Liver (tissue), 8 donors: ENCODE measurements at regions not wholly inside any gene's neighbourhood (a gene's known extent, or its start where the extent isn't known, plus 50 kb on each side); places are given as distances from the start of the nearest gene placed in this dataset.

Experiments used
- DNase-seq: peaks from one replicate; pipeline ENCODE4 v3.0.0-alpha.2; 2017; ENCODE audit warnings: low spot score
- H3K27ac ChIP-seq, 2 donors: one replicate each; pipeline ENCODE4 v1.7.0; 2013; ENCODE audit warnings: inconsistent platforms in 2 of 2, low read length in 2 of 2, control low read depth in 1 of 2, low read depth in 1 of 2, mild to moderate bottlenecking in 1 of 2
- H3K27me3 ChIP-seq, 4 donors: one replicate each; pipeline versions ENCODE4 v1.6.1 to v1.7.0; 2013; ENCODE audit warnings: low read length in 3 of 4, inconsistent platforms in 1 of 4, mild to moderate bottlenecking in 1 of 4, moderate library complexity in 1 of 4; ENCODE audit not compliant: control insufficient read depth in 4 of 4, insufficient read depth in 4 of 4
- H3K36me3 ChIP-seq, 4 donors: one replicate each; pipeline versions ENCODE4 v1.6.1 to v1.7.0; 2013; ENCODE audit warnings: low read length in 3 of 4, mild to moderate bottlenecking in 3 of 4, low read depth in 1 of 4, moderate library complexity in 1 of 4; ENCODE audit not compliant: control insufficient read depth in 4 of 4, insufficient read depth in 3 of 4
- H3K4me1 ChIP-seq, 4 donors: one replicate each; pipeline versions ENCODE4 v1.6.1 to v1.7.0; 2013; ENCODE audit warnings: low read length in 3 of 4, mild to moderate bottlenecking in 3 of 4, moderate library complexity in 1 of 4; ENCODE audit not compliant: control insufficient read depth in 4 of 4, insufficient read depth in 4 of 4
- H3K4me3 ChIP-seq, 3 donors: one replicate each; pipeline versions ENCODE4 v1.6.1 to v1.7.0; 2013; ENCODE audit warnings: low read length in 3 of 3, control low read depth in 1 of 3, low read depth in 1 of 3, mild to moderate bottlenecking in 1 of 3
- H3K9ac ChIP-seq, 2 donors: one replicate each; pipeline ENCODE4 v1.7.0; 2013; ENCODE audit warnings: low read length in 2 of 2, mild to moderate bottlenecking in 2 of 2, moderate library complexity in 2 of 2, control low read depth in 1 of 2, low read depth in 1 of 2
- H3K9me3 ChIP-seq, 4 donors: one replicate each; pipeline versions ENCODE4 v1.6.1 to v1.7.0; 2013; ENCODE audit warnings: low read length in 3 of 4; ENCODE audit not compliant: control insufficient read depth in 4 of 4
- ATF3 ChIP-seq: IDR thresholded peaks from 2 replicates; pipeline ENCODE4 v1.6.1; 2016; ENCODE audit warnings: antibody characterized with exemption
- EGR1 ChIP-seq, 2 donors: IDR thresholded peaks; 2 replicates each; pipeline ENCODE4 v1.6.1; 2016 to 2018; ENCODE audit warnings: antibody characterized with exemption in 2 of 2, low read depth in 2 of 2
- FOXA1 ChIP-seq: IDR thresholded peaks from 2 replicates; pipeline ENCODE4 v1.6.1; 2016; ENCODE audit warnings: antibody characterized with exemption
- FOXA2 ChIP-seq: IDR thresholded peaks from 2 replicates; pipeline ENCODE4 v1.6.1; 2016; ENCODE audit warnings: antibody characterized with exemption
- GABPA ChIP-seq, 2 donors: IDR thresholded peaks in 1 of 2; conservative IDR thresholded peaks in 1 of 2; 2 replicates each; pipeline ENCODE4 v1.6.1; 2016; ENCODE audit warnings: antibody characterized with exemption in 2 of 2, mild to moderate bottlenecking in 1 of 2, moderate library complexity in 1 of 2
- HNF4A ChIP-seq, 2 donors: conservative IDR thresholded peaks; 2 replicates each; pipeline ENCODE4 v1.6.1; 2016; ENCODE audit warnings: antibody characterized with exemption in 2 of 2, mild to moderate bottlenecking in 2 of 2
- HNF4G ChIP-seq: IDR thresholded peaks from 2 replicates; pipeline ENCODE4 v1.6.1; 2016; ENCODE audit warnings: antibody characterized with exemption
- JUND ChIP-seq, 2 donors: IDR thresholded peaks; 2 replicates each; pipeline ENCODE4 v1.6.1; 2016; ENCODE audit warnings: antibody characterized with exemption in 2 of 2
- NR2F2 ChIP-seq: IDR thresholded peaks from 2 replicates; pipeline ENCODE4 v1.6.1; 2016; ENCODE audit warnings: antibody characterized with exemption
- RAD21 ChIP-seq, 2 donors: IDR thresholded peaks; 2 replicates each; pipeline ENCODE4 v1.6.1; 2016; ENCODE audit warnings: antibody characterized with exemption in 2 of 2, mild to moderate bottlenecking in 2 of 2
- RXRA ChIP-seq, 2 donors: IDR thresholded peaks; 2 replicates each; pipeline ENCODE4 v1.6.1; 2017 to 2018; ENCODE audit warnings: antibody characterized with exemption in 2 of 2, mild to moderate bottlenecking in 1 of 2
- TAF1 ChIP-seq: conservative IDR thresholded peaks from 2 replicates; pipeline ENCODE4 v1.6.1; 2016; ENCODE audit warnings: antibody characterized with exemption, mild to moderate bottlenecking
- YY1 ChIP-seq: IDR thresholded peaks from 2 replicates; pipeline ENCODE4 v1.6.1; 2016; ENCODE audit warnings: antibody characterized with exemption, mild to moderate bottlenecking
- WGBS: extraction: QIAGEN DNeasy Blood & Tissue Kit; methylation state at CpG from one replicate; pipeline ENCODE4 v1.1.7; 2013; 5-methylcytosine and 5-hydroxymethylcytosine counted together
- TF ChIP-seq, protein P1 (sequence below): IDR thresholded peaks from 2 replicates; pipeline ENCODE4 v1.6.1; 2016; ENCODE audit warnings: antibody characterized with exemption
- TF ChIP-seq, protein P2 (sequence below): IDR thresholded peaks from 2 replicates; pipeline ENCODE4 v1.6.1; 2016; ENCODE audit warnings: antibody characterized with exemption
- TF ChIP-seq, protein P3 (sequence below): IDR thresholded peaks from 2 replicates; pipeline ENCODE4 v1.6.1; 2016; ENCODE audit warnings: antibody characterized with exemption, mild to moderate bottlenecking
- TF ChIP-seq, protein P4 (sequence below): fragments of 150-350 bp; IDR thresholded peaks from 2 replicates; pipeline ENCODE4 v1.5.1; 2017; ENCODE audit warnings: improper control_type of control experiment, low read depth, low read length; ENCODE audit not compliant: missing input control
- donor health status: healthy.
- donor health status: healthy.
- donor health status: healthy.
- donor health status: healthy.
- donor health status: healthy.

GRCh38 chr13:72545030-72545719, 182.3 kb downstream of the MZT1 start:
- H3K9me3 ChIP-seq, result no peaks in the 10 kb centered on the region

GRCh38 chr13:72544042-72544441, 183.4 kb downstream of the MZT1 start:
- Histone ChIP-seq H3K27me3 (no peaks in the 10 kb centered on the region), H3K9ac (no peak overlapping the region), H3K9me3 (no peaks in the 10 kb centered on the region), H3K27ac (no peak overlapping the region), H3K4me1 (no peaks in the 10 kb centered on the region), H3K4me3 (no peak overlapping the region), H3K36me3 (no peaks in the 10 kb centered on the region)
- TF ChIP-seq YY1, result no peak
- 94% methylated on average over 2 of the region's 2 CpGs for WGBS
- DNase-seq, result no peak

More at GRCh38 chr13:72545030-72545719, 182.3 kb downstream of the MZT1 start:
- Histone ChIP-seq H3K36me3 (no peaks in the 10 kb centered on the region), H3K9ac (no peak overlapping the region), H3K27me3 (no peaks in the 10 kb centered on the region), H3K4me3 (no peak overlapping the region), H3K27ac (no peak overlapping the region), H3K4me1 (no peaks in the 10 kb centered on the region)
- 69% methylated on average over 4 of the region's 4 CpGs for WGBS
- no peak for DNase-seq
- TF ChIP-seq EGR1 (IDR thresholded peaks at IDR 0.05; ENCODE audit: low read depth in 2 of 2), result no peak
- no peak for TF ChIP-seq RAD21 (IDR thresholded peaks at IDR 0.05)
- TF ChIP-seq GABPA (IDR thresholded peaks at IDR 0.05 in 1 of 2, conservative IDR thresholded peaks at IDR 0.05 in 1 of 2), result no peak
- TF ChIP-seq HNF4A (conservative IDR thresholded peaks at IDR 0.05), result peak in 1 of 2 donors; percentile 31

DNA sequence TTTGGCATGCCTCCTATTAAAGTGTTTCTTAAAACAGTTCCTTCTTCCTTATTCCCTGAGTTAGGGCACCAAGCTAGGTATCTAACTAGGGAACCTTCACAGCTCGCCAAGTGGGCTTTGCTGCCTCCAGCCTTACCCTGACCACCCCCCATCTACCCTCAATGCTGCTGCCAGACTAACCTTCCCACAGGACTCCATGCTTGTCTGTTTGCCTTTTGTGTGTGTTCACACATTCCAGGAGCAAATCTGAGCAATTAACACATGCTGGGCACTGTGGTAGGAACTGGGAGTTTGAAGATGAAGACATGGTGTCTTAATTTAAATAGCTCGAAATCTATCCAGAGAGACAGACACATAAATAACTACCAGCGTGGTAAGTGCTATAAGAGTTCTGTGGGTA, 185.2 kb downstream of the MZT1 start:
- TF ChIP-seq HNF4A (conservative IDR thresholded peaks at IDR 0.05), result no peak
- TF ChIP-seq NR2F2, result no peak
- no peak for TF ChIP-seq ATF3
- TF ChIP-seq JUND (IDR thresholded peaks at IDR 0.05), result no peak
- TF ChIP-seq, protein P1, sequence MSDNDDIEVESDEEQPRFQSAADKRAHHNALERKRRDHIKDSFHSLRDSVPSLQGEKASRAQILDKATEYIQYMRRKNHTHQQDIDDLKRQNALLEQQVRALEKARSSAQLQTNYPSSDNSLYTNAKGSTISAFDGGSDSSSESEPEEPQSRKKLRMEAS, result no peak
- TF ChIP-seq, protein P2, sequence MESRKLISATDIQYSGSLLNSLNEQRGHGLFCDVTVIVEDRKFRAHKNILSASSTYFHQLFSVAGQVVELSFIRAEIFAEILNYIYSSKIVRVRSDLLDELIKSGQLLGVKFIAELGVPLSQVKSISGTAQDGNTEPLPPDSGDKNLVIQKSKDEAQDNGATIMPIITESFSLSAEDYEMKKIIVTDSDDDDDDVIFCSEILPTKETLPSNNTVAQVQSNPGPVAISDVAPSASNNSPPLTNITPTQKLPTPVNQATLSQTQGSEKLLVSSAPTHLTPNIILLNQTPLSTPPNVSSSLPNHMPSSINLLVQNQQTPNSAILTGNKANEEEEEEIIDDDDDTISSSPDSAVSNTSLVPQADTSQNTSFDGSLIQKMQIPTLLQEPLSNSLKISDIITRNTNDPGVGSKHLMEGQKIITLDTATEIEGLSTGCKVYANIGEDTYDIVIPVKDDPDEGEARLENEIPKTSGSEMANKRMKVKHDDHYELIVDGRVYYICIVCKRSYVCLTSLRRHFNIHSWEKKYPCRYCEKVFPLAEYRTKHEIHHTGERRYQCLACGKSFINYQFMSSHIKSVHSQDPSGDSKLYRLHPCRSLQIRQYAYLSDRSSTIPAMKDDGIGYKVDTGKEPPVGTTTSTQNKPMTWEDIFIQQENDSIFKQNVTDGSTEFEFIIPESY, result no peak
- TF ChIP-seq RXRA (IDR thresholded peaks at IDR 0.05), result no peak
- TF ChIP-seq GABPA (IDR thresholded peaks at IDR 0.05 in 1 of 2, conservative IDR thresholded peaks at IDR 0.05 in 1 of 2), result no peak
- TF ChIP-seq FOXA2, result no peak
- TF ChIP-seq, protein P3, sequence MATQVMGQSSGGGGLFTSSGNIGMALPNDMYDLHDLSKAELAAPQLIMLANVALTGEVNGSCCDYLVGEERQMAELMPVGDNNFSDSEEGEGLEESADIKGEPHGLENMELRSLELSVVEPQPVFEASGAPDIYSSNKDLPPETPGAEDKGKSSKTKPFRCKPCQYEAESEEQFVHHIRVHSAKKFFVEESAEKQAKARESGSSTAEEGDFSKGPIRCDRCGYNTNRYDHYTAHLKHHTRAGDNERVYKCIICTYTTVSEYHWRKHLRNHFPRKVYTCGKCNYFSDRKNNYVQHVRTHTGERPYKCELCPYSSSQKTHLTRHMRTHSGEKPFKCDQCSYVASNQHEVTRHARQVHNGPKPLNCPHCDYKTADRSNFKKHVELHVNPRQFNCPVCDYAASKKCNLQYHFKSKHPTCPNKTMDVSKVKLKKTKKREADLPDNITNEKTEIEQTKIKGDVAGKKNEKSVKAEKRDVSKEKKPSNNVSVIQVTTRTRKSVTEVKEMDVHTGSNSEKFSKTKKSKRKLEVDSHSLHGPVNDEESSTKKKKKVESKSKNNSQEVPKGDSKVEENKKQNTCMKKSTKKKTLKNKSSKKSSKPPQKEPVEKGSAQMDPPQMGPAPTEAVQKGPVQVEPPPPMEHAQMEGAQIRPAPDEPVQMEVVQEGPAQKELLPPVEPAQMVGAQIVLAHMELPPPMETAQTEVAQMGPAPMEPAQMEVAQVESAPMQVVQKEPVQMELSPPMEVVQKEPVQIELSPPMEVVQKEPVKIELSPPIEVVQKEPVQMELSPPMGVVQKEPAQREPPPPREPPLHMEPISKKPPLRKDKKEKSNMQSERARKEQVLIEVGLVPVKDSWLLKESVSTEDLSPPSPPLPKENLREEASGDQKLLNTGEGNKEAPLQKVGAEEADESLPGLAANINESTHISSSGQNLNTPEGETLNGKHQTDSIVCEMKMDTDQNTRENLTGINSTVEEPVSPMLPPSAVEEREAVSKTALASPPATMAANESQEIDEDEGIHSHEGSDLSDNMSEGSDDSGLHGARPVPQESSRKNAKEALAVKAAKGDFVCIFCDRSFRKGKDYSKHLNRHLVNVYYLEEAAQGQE, result no peak
- no peak for TF ChIP-seq YY1
- TF ChIP-seq, protein P4, sequence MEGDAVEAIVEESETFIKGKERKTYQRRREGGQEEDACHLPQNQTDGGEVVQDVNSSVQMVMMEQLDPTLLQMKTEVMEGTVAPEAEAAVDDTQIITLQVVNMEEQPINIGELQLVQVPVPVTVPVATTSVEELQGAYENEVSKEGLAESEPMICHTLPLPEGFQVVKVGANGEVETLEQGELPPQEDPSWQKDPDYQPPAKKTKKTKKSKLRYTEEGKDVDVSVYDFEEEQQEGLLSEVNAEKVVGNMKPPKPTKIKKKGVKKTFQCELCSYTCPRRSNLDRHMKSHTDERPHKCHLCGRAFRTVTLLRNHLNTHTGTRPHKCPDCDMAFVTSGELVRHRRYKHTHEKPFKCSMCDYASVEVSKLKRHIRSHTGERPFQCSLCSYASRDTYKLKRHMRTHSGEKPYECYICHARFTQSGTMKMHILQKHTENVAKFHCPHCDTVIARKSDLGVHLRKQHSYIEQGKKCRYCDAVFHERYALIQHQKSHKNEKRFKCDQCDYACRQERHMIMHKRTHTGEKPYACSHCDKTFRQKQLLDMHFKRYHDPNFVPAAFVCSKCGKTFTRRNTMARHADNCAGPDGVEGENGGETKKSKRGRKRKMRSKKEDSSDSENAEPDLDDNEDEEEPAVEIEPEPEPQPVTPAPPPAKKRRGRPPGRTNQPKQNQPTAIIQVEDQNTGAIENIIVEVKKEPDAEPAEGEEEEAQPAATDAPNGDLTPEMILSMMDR, result no peak
- TF ChIP-seq FOXA1, result no peak
- no peak for TF ChIP-seq HNF4G
- no peak for TF ChIP-seq RAD21 (IDR thresholded peaks at IDR 0.05)
- TF ChIP-seq TAF1, result no peak
- TF ChIP-seq EGR1 (IDR thresholded peaks at IDR 0.05; ENCODE audit: low read depth in 2 of 2), result no peak
- Histone ChIP-seq H3K27ac (no peak overlapping the region), H3K27me3 (no peaks in the 10 kb centered on the region), H3K9me3 (no peaks in the 10 kb centered on the region), H3K4me1 (peaks cover 0 to 10% (median 6%) of the 10 kb centered on the region in 4 donors), H3K4me3 (no peak overlapping the region), H3K9ac (no peak overlapping the region), H3K36me3 (no peaks in the 10 kb centered on the region)
- no peak for DNase-seq
- 92% methylated on average over 3 of the region's 3 CpGs for WGBS
